K562 (cell line): ENCODE measurements at regions not wholly inside any gene's neighbourhood (a gene's known extent, or its start where the extent isn't known, plus 50 kb on each side); places are given as distances from the start of the nearest gene placed in this dataset.

Experiments
- BACH1 ChIP-seq: fragments of 200-800 bp; sonication (Bioruptor generic); IDR thresholded peaks from 2 replicates; pipeline ENCODE4 v1.6.1; 2016; ENCODE audit warnings: missing genetic modification characterization, missing compliant biosample characterization
- CBFA2T3 ChIP-seq: fragments of 450-650 bp; IDR thresholded peaks from 2 replicates; pipeline ENCODE4 v1.6.1; 2017
- CEBPG ChIP-seq, 3 experiments: fragments of 200-800 bp in 1 of 3; sonication (Bioruptor generic) in 1 of 3; sonication (generic) in 1 of 3; formaldehyde crosslinking in 1 of 3; IDR thresholded peaks in 2 of 3; conservative IDR thresholded peaks in 1 of 3; 2 replicates each; pipeline versions ENCODE4 v1.6.1 to v1.8.0; 2016 to 2022; ENCODE audit warnings: missing compliant biosample characterization in 2 of 3, missing genetic modification characterization in 2 of 3, mild to moderate bottlenecking in 1 of 3, missing genetic modification reagents in 1 of 3
- CREBBP ChIP-seq: IDR thresholded peaks from one replicate; pipeline ENCODE4 v1.6.1; 2012; ENCODE audit warnings: low read depth, mild to moderate bottlenecking, control low read depth, inconsistent platforms, low read length
- EWSR1 ChIP-seq: fragments of 450-650 bp; IDR thresholded peaks from 2 replicates; pipeline ENCODE4 v1.6.1; 2018; ENCODE audit warnings: borderline replicate concordance, mild to moderate bottlenecking, low read depth, moderate library complexity; ENCODE audit not compliant: partially characterized antibody
- IRF2 ChIP-seq: sonication (generic); formaldehyde crosslinking; IDR thresholded peaks from 2 replicates; pipeline ENCODE4 v1.8.1; 2022; ENCODE audit warnings: mild to moderate bottlenecking, missing genetic modification reagents
- KLF16 ChIP-seq: IDR thresholded peaks from 2 replicates; pipeline ENCODE4 v1.6.1; 2016; ENCODE audit warnings: antibody characterized with exemption
- MAFF ChIP-seq: IDR thresholded peaks from 2 replicates; pipeline ENCODE4 v1.6.1; 2012; ENCODE audit warnings: low read length, improper control_type of control experiment
- NEUROD1 ChIP-seq: fragments of 150-350 bp; IDR thresholded peaks from 2 replicates; pipeline ENCODE4 v1.6.1; 2014; ENCODE audit warnings: borderline replicate concordance, low read length, low read depth; ENCODE audit not compliant: partially characterized antibody
- SMAD1 ChIP-seq: fragments of 150-350 bp; IDR thresholded peaks from 2 replicates; pipeline ENCODE4 v1.6.1; 2014; ENCODE audit warnings: low read length, low read depth; ENCODE audit not compliant: partially characterized antibody
- SMARCC2 ChIP-seq: fragments of 450-650 bp; IDR thresholded peaks from 2 replicates; pipeline ENCODE4 v1.6.1; 2017; ENCODE audit warnings: antibody characterized with exemption, moderate library complexity, mild to moderate bottlenecking, low read depth
- SP2 ChIP-seq: IDR thresholded peaks from 2 replicates; pipeline ENCODE4 v1.6.1; 2011; ENCODE audit warnings: mild to moderate bottlenecking, low read depth, low read length, moderate library complexity; ENCODE audit not compliant: poor library complexity, severe bottlenecking; ENCODE audit errors: extremely low read depth
- TBP ChIP-seq: optimal IDR thresholded peaks from 2 replicates; pipeline ENCODE3; 2011; ENCODE audit warnings: low read depth, low read length, improper control_type of control experiment
- ZNF507 ChIP-seq: conservative IDR thresholded peaks from 2 replicates; pipeline ENCODE4 v1.6.1; 2017; ENCODE audit warnings: missing genetic modification characterization, missing compliant biosample characterization
- ZNF785 ChIP-seq: fragments of 250-450 bp; sonication (Bioruptor Pico); IDR thresholded peaks from 2 replicates; pipeline ENCODE4 v1.4.0; 2020; ENCODE audit warnings: mild to moderate bottlenecking
- TF ChIP-seq, protein P1 (sequence below): fragments of 450-650 bp; formaldehyde crosslinking; IDR thresholded peaks from 2 replicates; pipeline ENCODE4 v1.4.0; 2022; ENCODE audit warnings: mild to moderate bottlenecking, moderate library complexity
- TF ChIP-seq, protein P2 (sequence below): sonication (generic); formaldehyde crosslinking; IDR thresholded peaks from 2 replicates; pipeline ENCODE4 v1.8.0; 2023; ENCODE audit warnings: mild to moderate bottlenecking, missing genetic modification reagents
- TF ChIP-seq, protein P3 (sequence below): fragments of 450-650 bp; IDR thresholded peaks from 2 replicates; pipeline ENCODE4 v1.6.1; 2016; ENCODE audit warnings: antibody characterized with exemption
- TF ChIP-seq, protein P4 (sequence below): fragments of 200-800 bp; sonication (Bioruptor generic); IDR thresholded peaks from 2 replicates; pipeline ENCODE4 v1.6.1; 2016; ENCODE audit warnings: missing genetic modification characterization, missing compliant biosample characterization
- TF ChIP-seq, protein P5 (sequence below), 2 experiments: fragments of 450-650 bp in 1 of 2; sonication (generic) in 1 of 2; formaldehyde crosslinking; conservative IDR thresholded peaks; 2 replicates each; pipeline versions ENCODE4 v1.4.0 to v1.8.1; 2020 to 2022; ENCODE audit warnings: mild to moderate bottlenecking in 1 of 2, missing genetic modification reagents in 1 of 2

DNA sequence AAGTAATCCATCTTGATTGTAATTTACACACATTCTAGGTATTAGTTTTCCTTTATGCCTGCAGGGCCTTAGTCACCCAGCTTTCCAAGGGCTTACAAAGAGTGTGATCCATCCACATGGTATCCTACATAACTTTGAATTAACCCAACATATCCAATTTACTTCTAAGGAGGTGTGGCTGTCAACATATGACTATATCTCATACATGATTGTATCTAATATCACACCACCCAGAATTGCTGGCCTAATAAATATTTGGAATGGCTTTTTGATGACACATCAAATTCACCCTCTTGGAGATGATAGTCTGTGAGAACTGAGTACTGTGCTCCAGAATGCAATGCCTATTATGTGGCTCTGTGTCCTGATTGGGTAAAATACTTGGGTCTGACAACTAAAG is 363.3 kb upstream of the GRIN3A start (continued):
- TF ChIP-seq, protein P1, sequence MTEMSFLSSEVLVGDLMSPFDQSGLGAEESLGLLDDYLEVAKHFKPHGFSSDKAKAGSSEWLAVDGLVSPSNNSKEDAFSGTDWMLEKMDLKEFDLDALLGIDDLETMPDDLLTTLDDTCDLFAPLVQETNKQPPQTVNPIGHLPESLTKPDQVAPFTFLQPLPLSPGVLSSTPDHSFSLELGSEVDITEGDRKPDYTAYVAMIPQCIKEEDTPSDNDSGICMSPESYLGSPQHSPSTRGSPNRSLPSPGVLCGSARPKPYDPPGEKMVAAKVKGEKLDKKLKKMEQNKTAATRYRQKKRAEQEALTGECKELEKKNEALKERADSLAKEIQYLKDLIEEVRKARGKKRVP (CRISPR knock-in tag), result no peak
- TF ChIP-seq KLF16 (no peak), ZNF507 (tag) (no peak), TBP (no peak), ZNF785 (CRISPR knock-in tag) (no peak), CEBPG (CRISPR knock-in tag; IDR thresholded peaks at IDR 0.05) (no peak), CEBPG (tag; conservative IDR thresholded peaks at IDR 0.05 in 1 of 2, IDR thresholded peaks at IDR 0.05 in 1 of 2) (no peak), CREBBP (no peak), SMAD1 (no peak), IRF2 (no peak), BACH1 (tag) (no peak), MAFF (peak; percentile 52), SP2 (no peak), EWSR1 (no peak), NEUROD1 (no peak), CBFA2T3 (no peak), SMARCC2 (no peak)
- TF ChIP-seq, protein P2, sequence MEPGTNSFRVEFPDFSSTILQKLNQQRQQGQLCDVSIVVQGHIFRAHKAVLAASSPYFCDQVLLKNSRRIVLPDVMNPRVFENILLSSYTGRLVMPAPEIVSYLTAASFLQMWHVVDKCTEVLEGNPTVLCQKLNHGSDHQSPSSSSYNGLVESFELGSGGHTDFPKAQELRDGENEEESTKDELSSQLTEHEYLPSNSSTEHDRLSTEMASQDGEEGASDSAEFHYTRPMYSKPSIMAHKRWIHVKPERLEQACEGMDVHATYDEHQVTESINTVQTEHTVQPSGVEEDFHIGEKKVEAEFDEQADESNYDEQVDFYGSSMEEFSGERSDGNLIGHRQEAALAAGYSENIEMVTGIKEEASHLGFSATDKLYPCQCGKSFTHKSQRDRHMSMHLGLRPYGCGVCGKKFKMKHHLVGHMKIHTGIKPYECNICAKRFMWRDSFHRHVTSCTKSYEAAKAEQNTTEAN (CRISPR knock-in tag), result no peak
- TF ChIP-seq, protein P3, sequence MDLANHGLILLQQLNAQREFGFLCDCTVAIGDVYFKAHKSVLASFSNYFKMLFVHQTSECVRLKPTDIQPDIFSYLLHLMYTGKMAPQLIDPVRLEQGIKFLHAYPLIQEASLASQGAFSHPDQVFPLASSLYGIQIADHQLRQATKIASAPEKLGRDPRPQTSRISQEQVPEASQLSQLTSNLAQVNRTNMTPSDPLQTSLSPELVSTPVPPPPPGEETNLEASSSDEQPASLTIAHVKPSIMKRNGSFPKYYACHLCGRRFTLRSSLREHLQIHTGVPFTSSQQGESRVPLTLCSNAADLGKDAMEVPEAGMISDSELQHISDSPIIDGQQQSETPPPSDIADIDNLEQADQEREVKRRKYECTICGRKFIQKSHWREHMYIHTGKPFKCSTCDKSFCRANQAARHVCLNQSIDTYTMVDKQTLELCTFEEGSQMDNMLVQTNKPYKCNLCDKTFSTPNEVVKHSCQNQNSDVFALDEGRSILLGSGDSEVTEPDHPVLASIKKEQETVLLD, result no peak
- TF ChIP-seq, protein P4, sequence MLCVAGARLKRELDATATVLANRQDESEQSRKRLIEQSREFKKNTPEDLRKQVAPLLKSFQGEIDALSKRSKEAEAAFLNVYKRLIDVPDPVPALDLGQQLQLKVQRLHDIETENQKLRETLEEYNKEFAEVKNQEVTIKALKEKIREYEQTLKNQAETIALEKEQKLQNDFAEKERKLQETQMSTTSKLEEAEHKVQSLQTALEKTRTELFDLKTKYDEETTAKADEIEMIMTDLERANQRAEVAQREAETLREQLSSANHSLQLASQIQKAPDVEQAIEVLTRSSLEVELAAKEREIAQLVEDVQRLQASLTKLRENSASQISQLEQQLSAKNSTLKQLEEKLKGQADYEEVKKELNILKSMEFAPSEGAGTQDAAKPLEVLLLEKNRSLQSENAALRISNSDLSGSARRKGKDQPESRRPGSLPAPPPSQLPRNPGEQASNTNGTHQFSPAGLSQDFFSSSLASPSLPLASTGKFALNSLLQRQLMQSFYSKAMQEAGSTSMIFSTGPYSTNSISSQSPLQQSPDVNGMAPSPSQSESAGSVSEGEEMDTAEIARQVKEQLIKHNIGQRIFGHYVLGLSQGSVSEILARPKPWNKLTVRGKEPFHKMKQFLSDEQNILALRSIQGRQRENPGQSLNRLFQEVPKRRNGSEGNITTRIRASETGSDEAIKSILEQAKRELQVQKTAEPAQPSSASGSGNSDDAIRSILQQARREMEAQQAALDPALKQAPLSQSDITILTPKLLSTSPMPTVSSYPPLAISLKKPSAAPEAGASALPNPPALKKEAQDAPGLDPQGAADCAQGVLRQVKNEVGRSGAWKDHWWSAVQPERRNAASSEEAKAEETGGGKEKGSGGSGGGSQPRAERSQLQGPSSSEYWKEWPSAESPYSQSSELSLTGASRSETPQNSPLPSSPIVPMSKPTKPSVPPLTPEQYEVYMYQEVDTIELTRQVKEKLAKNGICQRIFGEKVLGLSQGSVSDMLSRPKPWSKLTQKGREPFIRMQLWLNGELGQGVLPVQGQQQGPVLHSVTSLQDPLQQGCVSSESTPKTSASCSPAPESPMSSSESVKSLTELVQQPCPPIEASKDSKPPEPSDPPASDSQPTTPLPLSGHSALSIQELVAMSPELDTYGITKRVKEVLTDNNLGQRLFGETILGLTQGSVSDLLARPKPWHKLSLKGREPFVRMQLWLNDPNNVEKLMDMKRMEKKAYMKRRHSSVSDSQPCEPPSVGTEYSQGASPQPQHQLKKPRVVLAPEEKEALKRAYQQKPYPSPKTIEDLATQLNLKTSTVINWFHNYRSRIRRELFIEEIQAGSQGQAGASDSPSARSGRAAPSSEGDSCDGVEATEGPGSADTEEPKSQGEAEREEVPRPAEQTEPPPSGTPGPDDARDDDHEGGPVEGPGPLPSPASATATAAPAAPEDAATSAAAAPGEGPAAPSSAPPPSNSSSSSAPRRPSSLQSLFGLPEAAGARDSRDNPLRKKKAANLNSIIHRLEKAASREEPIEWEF (CRISPR knock-in tag), result no peak
- TF ChIP-seq, protein P5, sequence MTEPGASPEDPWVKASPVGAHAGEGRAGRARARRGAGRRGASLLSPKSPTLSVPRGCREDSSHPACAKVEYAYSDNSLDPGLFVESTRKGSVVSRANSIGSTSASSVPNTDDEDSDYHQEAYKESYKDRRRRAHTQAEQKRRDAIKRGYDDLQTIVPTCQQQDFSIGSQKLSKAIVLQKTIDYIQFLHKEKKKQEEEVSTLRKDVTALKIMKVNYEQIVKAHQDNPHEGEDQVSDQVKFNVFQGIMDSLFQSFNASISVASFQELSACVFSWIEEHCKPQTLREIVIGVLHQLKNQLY (CRISPR knock-in tag; conservative IDR thresholded peaks at IDR 0.05), result no peak
